ENCODE measurements at regions not wholly inside any gene's neighbourhood (a gene's known extent, or its start where the extent isn't known, plus 50 kb on each side); places are given as distances from the start of the nearest gene placed in this dataset.

- CTCF ChIA-PET = no interaction called here
Observed at GRCh38 chrX:25858273-25858880, 279.8 kb upstream of the MAGEB18 start.

DNA sequence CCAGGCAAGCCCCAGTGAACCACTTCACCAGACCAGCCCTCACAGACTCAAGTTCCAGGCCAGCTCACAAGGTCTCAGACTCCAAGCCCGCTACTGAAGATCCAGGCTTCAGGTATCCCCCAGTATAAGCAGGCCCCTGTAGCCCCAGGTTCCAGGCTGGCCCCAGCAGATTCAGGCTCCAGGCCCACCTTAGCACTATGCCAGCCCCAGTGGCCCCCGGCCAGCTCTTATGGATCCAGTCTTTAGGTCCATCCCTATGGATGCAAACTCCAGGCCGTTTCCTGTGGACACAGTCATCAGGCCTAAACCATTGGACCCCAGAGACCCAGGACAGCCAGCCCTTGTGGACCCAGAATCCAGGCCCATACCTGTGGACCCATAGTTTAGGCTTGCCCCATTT, 277.8 kb upstream of the MAGEB18 start:
- H3K36me3 Mint-ChIP-seq (ENCODE audit: low read depth) = no peaks in the 10 kb centered on the region
- Histone ChIP-seq H3K27ac (ENCODE audit: low read depth in 1 of 2, low read length in 2 of 2) (no peak overlapping the region), H3K4me3 (ENCODE audit: low read length) (no peak overlapping the region), H3K4me1 (ENCODE audit: insufficient read depth, low read length) (no peaks in the 10 kb centered on the region), H3K9me3 (ENCODE audit: control insufficient read depth in 1 of 2, insufficient read depth in 1 of 2, low read length in 2 of 2) (peaks cover 0 to 11% of the 10 kb centered on the region in 2 experiments), H3K27me3 (ENCODE audit: control insufficient read depth in 1 of 2, insufficient read depth in 2 of 2, low read length in 2 of 2) (no peaks in the 10 kb centered on the region), H3K36me3 (ENCODE audit: insufficient read depth, low read length) (no peaks in the 10 kb centered on the region)
- intact Hi-C loops (cut with DNase I, micrococcal nuclease) = no loop called here
- H3K9me3 Mint-ChIP-seq = peaks cover 2% of the 10 kb centered on the region
- ChIA-PET CTCF (no interaction called here), POLR2A (no interaction called here)
- no peak overlapping the region for H3K27ac Mint-ChIP-seq
- no peak for DNase-seq
- no peak for ATAC-seq (ENCODE audit: poor library complexity)
- H3K4me3 Mint-ChIP-seq = no peak overlapping the region
- no peaks in the 10 kb centered on the region for H3K4me1 Mint-ChIP-seq (ENCODE audit: low read depth)
- no peaks in the 10 kb centered on the region for H3K27me3 Mint-ChIP-seq
- TF ChIP-seq, protein P1, sequence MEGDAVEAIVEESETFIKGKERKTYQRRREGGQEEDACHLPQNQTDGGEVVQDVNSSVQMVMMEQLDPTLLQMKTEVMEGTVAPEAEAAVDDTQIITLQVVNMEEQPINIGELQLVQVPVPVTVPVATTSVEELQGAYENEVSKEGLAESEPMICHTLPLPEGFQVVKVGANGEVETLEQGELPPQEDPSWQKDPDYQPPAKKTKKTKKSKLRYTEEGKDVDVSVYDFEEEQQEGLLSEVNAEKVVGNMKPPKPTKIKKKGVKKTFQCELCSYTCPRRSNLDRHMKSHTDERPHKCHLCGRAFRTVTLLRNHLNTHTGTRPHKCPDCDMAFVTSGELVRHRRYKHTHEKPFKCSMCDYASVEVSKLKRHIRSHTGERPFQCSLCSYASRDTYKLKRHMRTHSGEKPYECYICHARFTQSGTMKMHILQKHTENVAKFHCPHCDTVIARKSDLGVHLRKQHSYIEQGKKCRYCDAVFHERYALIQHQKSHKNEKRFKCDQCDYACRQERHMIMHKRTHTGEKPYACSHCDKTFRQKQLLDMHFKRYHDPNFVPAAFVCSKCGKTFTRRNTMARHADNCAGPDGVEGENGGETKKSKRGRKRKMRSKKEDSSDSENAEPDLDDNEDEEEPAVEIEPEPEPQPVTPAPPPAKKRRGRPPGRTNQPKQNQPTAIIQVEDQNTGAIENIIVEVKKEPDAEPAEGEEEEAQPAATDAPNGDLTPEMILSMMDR (IDR thresholded peaks at IDR 0.05) = no peak

More at GRCh38 chrX:25858273-25858880, 279.8 kb upstream of the MAGEB18 start:
- TF ChIP-seq, protein P1 (IDR thresholded peaks at IDR 0.05) = no peak
- Histone ChIP-seq H3K4me1 (ENCODE audit: insufficient read depth, low read length) (no peaks in the 10 kb centered on the region), H3K36me3 (ENCODE audit: insufficient read depth, low read length) (no peaks in the 10 kb centered on the region), H3K4me3 (ENCODE audit: low read length) (no peak overlapping the region), H3K27me3 (ENCODE audit: control insufficient read depth in 1 of 2, insufficient read depth in 2 of 2, low read length in 2 of 2) (no peaks in the 10 kb centered on the region), H3K9me3 (ENCODE audit: control insufficient read depth in 1 of 2, insufficient read depth in 1 of 2, low read length in 2 of 2) (peaks cover 0 to 6% of the 10 kb centered on the region in 2 experiments), H3K27ac (ENCODE audit: low read depth in 1 of 2, low read length in 2 of 2) (no peak overlapping the region)
- no peak overlapping the region for H3K4me3 Mint-ChIP-seq
- no peaks in the 10 kb centered on the region for H3K27me3 Mint-ChIP-seq
- DNase-seq (no peak), ATAC-seq (ENCODE audit: poor library complexity) (no peak)
- POLR2A ChIA-PET = no interaction called here
- H3K9me3 Mint-ChIP-seq = peaks cover 2% of the 10 kb centered on the region
- no peaks in the 10 kb centered on the region for H3K4me1 Mint-ChIP-seq (ENCODE audit: low read depth)
- intact Hi-C loops (cut with DNase I, micrococcal nuclease) = no loop called here
- H3K27ac Mint-ChIP-seq = no peak overlapping the region
- H3K36me3 Mint-ChIP-seq (ENCODE audit: low read depth) = no peaks in the 10 kb centered on the region

DNA sequence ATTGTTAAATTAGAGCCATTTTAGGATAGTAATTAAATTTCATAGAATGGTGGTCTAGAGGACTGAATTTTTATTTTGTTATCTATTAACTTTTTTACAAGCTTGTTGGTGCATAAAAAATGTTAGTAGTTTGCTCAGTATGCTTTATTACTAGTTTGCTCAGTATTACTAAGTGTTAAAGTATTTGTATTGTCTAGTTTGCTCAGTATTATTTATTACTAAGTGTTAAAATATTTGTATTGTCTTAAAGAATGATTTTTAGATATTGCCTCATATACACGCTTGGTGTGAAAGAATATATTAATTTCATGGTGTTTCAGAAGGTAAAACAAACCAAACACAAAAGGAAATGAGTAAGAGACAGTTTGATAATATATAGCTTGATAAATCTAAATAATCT, 268.4 kb upstream of the MAGEB18 start:
- POLR2A ChIA-PET = no interaction called here
- no peak overlapping the region for H3K4me3 ChIP-seq (ENCODE audit: low read length)

More for the DNA sequence above, 268.4 kb upstream of the MAGEB18 start:
- no peak overlapping the region for H3K27ac Mint-ChIP-seq
- no peaks in the 10 kb centered on the region for H3K36me3 Mint-ChIP-seq (ENCODE audit: low read depth)
- Histone ChIP-seq H3K9me3 (ENCODE audit: control insufficient read depth in 1 of 2, insufficient read depth in 1 of 2, low read length in 2 of 2) (no peaks in the 10 kb centered on the region), H3K27ac (ENCODE audit: low read depth in 1 of 2, low read length in 2 of 2) (no peak overlapping the region), H3K27me3 (ENCODE audit: control insufficient read depth in 1 of 2, insufficient read depth in 2 of 2, low read length in 2 of 2) (no peaks in the 10 kb centered on the region), H3K36me3 (ENCODE audit: insufficient read depth, low read length) (no peaks in the 10 kb centered on the region), H3K4me1 (ENCODE audit: insufficient read depth, low read length) (no peaks in the 10 kb centered on the region)
- DNase-seq (no peak), ATAC-seq (ENCODE audit: poor library complexity) (no peak)
- TF ChIP-seq, protein P1 (IDR thresholded peaks at IDR 0.05) = no peak
- H3K4me1 Mint-ChIP-seq (ENCODE audit: low read depth) = no peaks in the 10 kb centered on the region
- CTCF ChIA-PET = no interaction called here
- intact Hi-C loops (cut with DNase I, micrococcal nuclease) = no loop called here
- H3K4me3 Mint-ChIP-seq = no peak overlapping the region
- H3K9me3 Mint-ChIP-seq = peaks cover 7% of the 10 kb centered on the region
- H3K27me3 Mint-ChIP-seq = no peaks in the 10 kb centered on the region
